Parathyroid adenoma (tissue), 2 donors: ENCODE measurements at regions not wholly inside any gene's neighbourhood (a gene's known extent, or its start where the extent isn't known, plus 50 kb on each side); places are given as distances from the start of the nearest gene placed in this dataset.

Experiments
- H2AFZ ChIP-seq: fragments of 300-600 bp; sonication (generic); one replicate; pipeline ENCODE4 v1.7.0; 2017; ENCODE audit warnings: antibody characterized with exemption, mild to moderate bottlenecking
- H3K27ac ChIP-seq: fragments of 300-600 bp; sonication (generic); one replicate; pipeline ENCODE4 v1.7.0; 2017
- H3K27me3 ChIP-seq: fragments of 300-600 bp; sonication (generic); one replicate; pipeline ENCODE4 v1.7.0; 2017; ENCODE audit warnings: low read length; ENCODE audit not compliant: control insufficient read depth, insufficient read depth
- H3K36me3 ChIP-seq: fragments of 300-600 bp; sonication (generic); one replicate; pipeline ENCODE4 v1.7.0; 2017; ENCODE audit warnings: low read length; ENCODE audit not compliant: control insufficient read depth, insufficient read depth
- H3K4me1 ChIP-seq: fragments of 300-600 bp; sonication (generic); one replicate; pipeline ENCODE4 v1.7.0; 2017; ENCODE audit warnings: control low read depth
- H3K4me2 ChIP-seq: fragments of 300-600 bp; sonication (generic); one replicate; pipeline ENCODE4 v1.7.0; 2017; ENCODE audit warnings: low read length
- H3K4me3 ChIP-seq: fragments of 300-600 bp; sonication (generic); one replicate; pipeline ENCODE4 v1.7.0; 2017; ENCODE audit warnings: low read depth, low read length
- H3K79me2 ChIP-seq: fragments of 300-600 bp; sonication (generic); one replicate; pipeline ENCODE4 v1.7.0; 2017; ENCODE audit warnings: control low read depth
- H3K9ac ChIP-seq: fragments of 300-600 bp; sonication (generic); one replicate; pipeline ENCODE4 v1.7.0; 2017; ENCODE audit warnings: mild to moderate bottlenecking
- H3K9me3 ChIP-seq: fragments of 300-600 bp; sonication (generic); one replicate; pipeline ENCODE4 v1.7.0; 2017; ENCODE audit warnings: low read length; ENCODE audit not compliant: control insufficient read depth
- CTCF ChIP-seq: fragments of 300-600 bp; sonication (generic); IDR thresholded peaks from one replicate; pipeline ENCODE4 v1.7.0; 2017; ENCODE audit warnings: antibody characterized with exemption, mild to moderate bottlenecking
- donor health status: primary hyperparathyroidism.

GRCh38 chr16:62872339-62872738, 836.1 kb upstream of the CDH8 start:
- Histone ChIP-seq H3K79me2 (no peaks in the 10 kb centered on the region), H3K9me3 (no peaks in the 10 kb centered on the region), H3K4me1 (no peaks in the 10 kb centered on the region), H3K9ac (no peak overlapping the region), H3K4me2 (no peak overlapping the region), H3K27me3 (no peaks in the 10 kb centered on the region), H3K36me3 (no peaks in the 10 kb centered on the region), H3K27ac (no peak overlapping the region), H3K4me3 (no peak overlapping the region), H2AFZ (no peak overlapping the region)
- no peak for TF ChIP-seq CTCF

GRCh38 chr16:62870554-62870953, 834.3 kb upstream of the CDH8 start:
- Histone ChIP-seq H3K4me2 (no peak overlapping the region), H3K9ac (no peak overlapping the region), H3K27ac (no peak overlapping the region), H2AFZ (no peak overlapping the region), H3K36me3 (no peaks in the 10 kb centered on the region), H3K27me3 (no peaks in the 10 kb centered on the region), H3K4me3 (no peak overlapping the region), H3K4me1 (no peaks in the 10 kb centered on the region), H3K9me3 (no peaks in the 10 kb centered on the region), H3K79me2 (no peaks in the 10 kb centered on the region)
- TF ChIP-seq CTCF, result no peak

GRCh38 chr16:62869837-62870236, 833.6 kb upstream of the CDH8 start:
- Histone ChIP-seq H3K4me2 (no peak overlapping the region), H3K27me3 (no peaks in the 10 kb centered on the region), H3K9ac (no peak overlapping the region), H3K36me3 (no peaks in the 10 kb centered on the region), H3K4me3 (no peak overlapping the region), H2AFZ (no peak overlapping the region), H3K9me3 (no peaks in the 10 kb centered on the region), H3K79me2 (no peaks in the 10 kb centered on the region), H3K27ac (no peak overlapping the region), H3K4me1 (no peaks in the 10 kb centered on the region)
- TF ChIP-seq CTCF, result no peak

GRCh38 chr16:62863139-62863538, 826.9 kb upstream of the CDH8 start:
- H3K27ac ChIP-seq, result no peak overlapping the region

More at GRCh38 chr16:62863139-62863538, 826.9 kb upstream of the CDH8 start:
- no peaks in the 10 kb centered on the region for H3K36me3 ChIP-seq
- H3K79me2 ChIP-seq, result no peaks in the 10 kb centered on the region
- no peaks in the 10 kb centered on the region for H3K4me1 ChIP-seq
- no peak for TF ChIP-seq CTCF
- no peak overlapping the region for H3K4me2 ChIP-seq
- H2AFZ ChIP-seq, result no peak overlapping the region
- H3K9ac ChIP-seq, result no peak overlapping the region
- H3K27me3 ChIP-seq, result no peaks in the 10 kb centered on the region
- no peaks in the 10 kb centered on the region for H3K9me3 ChIP-seq
- no peak overlapping the region for H3K4me3 ChIP-seq
